GM18873 (cell line): ENCODE measurements at regions not wholly inside any gene's neighbourhood (a gene's known extent, or its start where the extent isn't known, plus 50 kb on each side); places are given as distances from the start of the nearest gene placed in this dataset.
"Not testable (repeated sequence)": the region's sequence is repeated elsewhere in the genome, so short reads cannot be mapped to it uniquely, and the experiment has no call there.

ENCODE experiments used
- ATAC-seq: cut with Tn5 transposase; IDR thresholded peaks from one replicate; pipeline ENCODE4 v1.9.1; 2021; ENCODE audit warnings: mild to moderate bottlenecking, moderate library complexity, moderate number of reproducible peaks; ENCODE audit not compliant: unreplicated experiment, low FRiP score

- no peak for ATAC-seq
Observed at GRCh38 chr4:12414181-12414812, 985.6 kb upstream of the HS3ST1 start.

- no peak for ATAC-seq
Observed at GRCh38 chr4:12411072-12411471, 982.4 kb upstream of the HS3ST1 start.

GRCh38 chr4:12409507-12410190, 981.0 kb upstream of the HS3ST1 start:
- ATAC-seq: no peak

- ATAC-seq: no peak
Observed at GRCh38 chr4:12408364-12408763, 979.7 kb upstream of the HS3ST1 start.

GRCh38 chr4:12403175-12403574, 974.5 kb upstream of the HS3ST1 start:
- ATAC-seq: no peak

GRCh38 chr4:12399781-12400180, 971.1 kb upstream of the HS3ST1 start:
- no peak for ATAC-seq

- ATAC-seq: no peak
Observed at GRCh38 chr4:12393631-12394262, 965.1 kb upstream of the HS3ST1 start.

GRCh38 chr4:12389604-12390003, 960.9 kb upstream of the HS3ST1 start:
- no peak for ATAC-seq

- no peak for ATAC-seq
Observed at GRCh38 chr4:12382567-12382966, 953.9 kb upstream of the HS3ST1 start.

GRCh38 chr4:12379191-12379590, 950.5 kb upstream of the HS3ST1 start:
- no peak for ATAC-seq

GRCh38 chr4:12375805-12376204, 947.1 kb upstream of the HS3ST1 start:
- no peak for ATAC-seq

GRCh38 chr4:12365869-12366268, 937.2 kb upstream of the HS3ST1 start:
- ATAC-seq: not testable (repeated sequence)

- ATAC-seq: no peak
Observed at GRCh38 chr4:12360391-12360790, 931.7 kb upstream of the HS3ST1 start.

GRCh38 chr4:12359420-12359819, 930.7 kb upstream of the HS3ST1 start:
- ATAC-seq: no peak

GRCh38 chr4:12333083-12333482, 904.4 kb upstream of the HS3ST1 start:
- not testable (repeated sequence) for ATAC-seq

- ATAC-seq: no peak
Observed at GRCh38 chr4:12324965-12325364, 896.3 kb upstream of the HS3ST1 start.

- no peak for ATAC-seq
Observed at GRCh38 chr4:12319765-12320164, 891.1 kb upstream of the HS3ST1 start.

GRCh38 chr4:12304905-12305304, 876.2 kb upstream of the HS3ST1 start:
- ATAC-seq: no peak

- no peak for ATAC-seq
Observed at GRCh38 chr4:12296366-12296765, 867.7 kb upstream of the HS3ST1 start.

GRCh38 chr4:12293906-12294525, 865.3 kb upstream of the HS3ST1 start:
- ATAC-seq: no peak

GRCh38 chr4:12286351-12286750, 857.7 kb upstream of the HS3ST1 start:
- ATAC-seq: no peak
